ENCODE measurements at regions not wholly inside any gene's neighbourhood (a gene's known extent, or its start where the extent isn't known, plus 50 kb on each side); places are given as distances from the start of the nearest gene placed in this dataset.
"Not testable (repeated sequence)": the region's sequence is repeated elsewhere in the genome, so short reads cannot be mapped to it uniquely, and the experiment has no call there.

DNA sequence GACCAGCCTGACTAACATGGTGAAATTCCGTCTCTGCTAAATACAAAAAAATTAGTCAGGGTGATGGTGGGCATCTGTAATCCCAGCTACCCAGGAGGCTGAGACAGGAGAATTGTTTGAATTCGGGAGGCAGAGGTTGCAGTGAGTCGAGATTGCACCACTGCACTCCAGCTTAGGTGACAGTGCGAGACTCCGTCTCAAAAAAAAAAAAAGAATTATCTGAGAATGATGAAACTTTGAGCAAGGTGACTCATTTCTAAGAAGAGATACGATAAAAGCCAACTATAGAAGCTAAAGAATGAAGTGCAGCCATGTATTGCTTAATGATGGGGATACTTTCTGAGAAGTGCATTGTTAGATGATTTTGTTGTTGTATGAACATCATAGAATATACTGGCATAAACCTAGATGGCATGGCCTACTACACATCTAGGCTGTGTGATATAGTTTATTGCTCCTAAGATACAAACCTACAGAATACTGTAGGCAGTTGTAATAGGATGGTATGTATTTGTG, 64.7 kb downstream of the SNRPE start:
- DNase-seq, result peak; percentile 63

DNA sequence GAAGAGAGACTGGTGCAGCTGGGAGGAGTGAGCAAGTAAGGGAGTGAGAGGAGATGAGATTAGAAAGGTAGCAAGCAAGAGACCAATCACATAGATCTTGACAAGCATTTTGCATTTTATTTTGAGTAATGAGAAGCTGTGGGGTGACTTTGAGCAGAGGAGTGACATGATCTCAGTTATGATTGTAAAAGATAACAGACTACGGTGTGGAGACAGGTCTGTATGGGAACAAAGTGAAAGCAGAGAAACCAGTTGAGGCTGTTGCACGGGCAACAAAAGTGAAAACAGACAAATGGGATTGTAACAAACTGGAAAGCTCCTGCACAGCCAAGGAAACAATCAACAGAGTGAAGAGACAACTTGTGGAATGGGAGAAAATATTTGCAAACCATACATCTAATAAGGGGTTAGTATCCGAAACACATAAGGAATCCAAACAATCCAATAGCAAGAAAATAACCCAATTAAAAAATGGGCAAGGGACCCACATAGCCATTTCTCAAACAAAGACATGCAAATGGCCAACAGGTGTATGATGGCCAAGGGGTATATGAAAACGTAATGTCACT, 68.4 kb downstream of the SNRPE start:
- DNase-seq, result no peak

DNA sequence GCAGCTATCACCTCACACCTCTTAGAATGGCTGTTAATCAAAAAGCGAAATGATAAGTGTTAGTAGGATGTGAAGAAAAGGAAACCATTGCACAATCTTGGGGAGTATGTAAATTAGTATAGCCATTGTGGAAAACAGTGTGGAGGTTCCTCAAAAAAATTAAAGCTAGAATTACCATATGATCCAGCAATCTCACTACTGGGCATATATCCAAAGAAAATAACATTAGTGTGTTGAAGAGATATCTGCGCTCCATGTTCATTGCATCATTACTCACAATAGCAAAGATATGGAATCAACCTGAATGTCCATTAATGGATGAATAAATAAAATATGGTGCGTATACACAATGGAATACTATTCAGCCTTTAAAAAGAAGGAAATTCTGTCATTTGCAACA, 68.9 kb downstream of the SNRPE start:
- peak; percentile 42 for DNase-seq

DNA sequence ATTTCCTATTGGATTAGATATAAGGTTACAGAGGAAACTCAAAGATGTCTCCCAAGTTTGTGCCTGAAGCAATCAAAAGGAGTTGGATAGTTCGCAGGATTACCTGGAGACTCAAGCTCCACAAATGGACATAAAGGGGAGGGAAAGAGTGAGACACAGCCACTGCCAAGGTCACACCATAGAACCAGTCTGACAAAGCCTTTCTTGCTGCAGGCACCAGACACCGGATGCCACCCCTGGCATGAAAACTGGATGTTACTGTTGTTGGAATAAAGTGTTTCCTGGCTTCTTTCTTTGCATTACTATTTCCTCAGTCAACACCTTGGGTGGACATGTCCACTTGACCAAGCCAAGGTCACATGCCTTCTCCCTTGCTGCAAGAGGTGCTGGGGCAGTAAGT, 70.6 kb downstream of the SNRPE start:
- DNase-seq, result no peak

- no peak for DNase-seq
These were observed 71.2 kb downstream of the SNRPE start for GRCh38 chr1:203932556-203932955.

DNA sequence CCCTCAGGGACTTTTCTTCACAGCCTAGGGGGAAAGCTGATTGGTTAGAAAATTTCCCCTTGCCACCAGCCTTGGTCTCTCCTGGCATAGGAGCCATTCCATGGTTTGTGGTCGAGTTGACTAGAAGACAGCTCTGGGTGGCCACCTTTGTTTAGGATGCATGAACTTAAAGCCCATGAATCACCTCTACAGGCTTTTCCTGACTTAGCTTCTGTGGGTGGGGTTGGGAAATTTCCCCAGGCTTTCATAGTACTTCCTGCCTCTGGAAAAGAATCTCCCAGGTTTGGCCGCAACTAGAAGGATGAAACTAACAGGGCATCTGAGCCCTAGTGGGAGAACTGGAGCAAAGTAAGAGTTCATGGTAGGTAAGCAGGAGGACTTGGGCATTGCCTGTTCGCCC, 72.6 kb downstream of the SNRPE start:
- no peak for DNase-seq

DNA sequence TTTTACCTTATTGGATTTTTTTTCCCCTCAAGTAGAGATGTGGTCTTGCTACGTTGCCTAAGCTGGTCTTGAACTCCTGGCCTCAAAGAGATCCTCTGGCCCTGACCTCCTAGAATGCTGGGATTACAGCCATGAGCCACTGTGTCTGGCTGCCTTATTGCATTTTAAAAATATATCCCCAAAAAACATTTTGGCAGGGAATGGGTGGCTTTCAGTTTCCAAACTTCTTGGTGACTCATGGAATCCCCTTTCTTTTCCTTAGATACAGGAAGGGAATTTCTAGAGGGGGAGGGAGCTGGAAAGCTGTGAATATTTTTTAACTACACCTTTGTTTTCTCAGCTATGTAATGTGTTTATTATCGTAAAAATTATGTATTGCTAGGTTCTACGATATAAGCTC, 73.3 kb downstream of the SNRPE start:
- peak; percentile 21 for DNase-seq

DNA sequence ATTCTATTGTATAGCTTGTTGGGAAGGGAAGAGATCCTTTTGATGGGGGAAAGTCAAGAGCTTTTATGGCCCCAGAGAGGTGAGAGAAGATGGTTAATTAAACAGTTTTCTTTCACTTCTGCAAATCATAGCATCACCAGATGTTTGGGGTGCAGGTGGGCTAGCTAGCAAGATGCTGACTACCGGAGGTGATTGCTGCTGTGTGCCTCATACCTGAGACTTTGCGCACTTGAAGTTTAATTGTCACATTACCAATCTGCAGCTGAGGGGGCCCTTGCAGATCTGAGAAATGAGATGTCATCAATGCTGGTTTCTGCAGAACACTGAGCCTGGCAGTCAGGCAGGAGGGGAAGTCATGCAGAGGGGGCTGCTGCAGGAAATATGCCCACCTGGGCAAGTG, 73.9 kb downstream of the SNRPE start:
- DNase-seq, result no peak

DNA sequence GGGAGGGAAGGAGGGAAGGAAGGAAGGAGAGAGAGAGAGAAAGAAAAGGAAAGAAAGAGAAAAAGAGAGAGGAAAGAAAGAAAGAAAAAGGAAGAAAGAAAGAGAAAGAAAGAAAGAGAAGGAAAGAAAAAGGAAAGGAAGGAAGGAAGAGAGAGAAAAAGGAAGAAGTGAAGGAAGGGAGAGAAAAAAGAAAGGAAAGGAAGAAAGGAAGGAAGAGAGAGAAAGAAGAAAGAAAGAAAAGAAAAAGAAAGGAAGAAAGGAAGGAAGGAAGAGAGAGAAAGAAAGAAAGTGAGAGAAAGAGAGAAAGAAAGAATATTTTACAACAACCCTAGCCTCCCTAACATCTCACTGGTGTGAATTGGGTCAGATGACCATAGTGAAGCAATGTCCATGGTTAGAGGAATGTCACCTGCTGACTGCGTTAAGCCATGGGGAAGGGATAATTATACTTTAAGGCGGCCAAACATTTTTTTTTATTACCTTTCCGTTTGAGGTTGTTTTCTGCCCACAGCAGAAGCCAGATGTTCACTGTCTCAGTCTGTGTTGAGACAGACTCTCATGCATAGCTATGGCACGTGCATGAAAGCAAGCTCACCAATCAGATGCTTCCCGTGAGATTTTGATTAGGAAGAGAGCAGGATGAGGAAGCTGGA, 76.4 kb downstream of the SNRPE start:
- DNase-seq, result no peak

- DNase-seq, result no peak
These were observed 83.4 kb downstream of the SNRPE start for GRCh38 chr1:203944651-203945404.

DNA sequence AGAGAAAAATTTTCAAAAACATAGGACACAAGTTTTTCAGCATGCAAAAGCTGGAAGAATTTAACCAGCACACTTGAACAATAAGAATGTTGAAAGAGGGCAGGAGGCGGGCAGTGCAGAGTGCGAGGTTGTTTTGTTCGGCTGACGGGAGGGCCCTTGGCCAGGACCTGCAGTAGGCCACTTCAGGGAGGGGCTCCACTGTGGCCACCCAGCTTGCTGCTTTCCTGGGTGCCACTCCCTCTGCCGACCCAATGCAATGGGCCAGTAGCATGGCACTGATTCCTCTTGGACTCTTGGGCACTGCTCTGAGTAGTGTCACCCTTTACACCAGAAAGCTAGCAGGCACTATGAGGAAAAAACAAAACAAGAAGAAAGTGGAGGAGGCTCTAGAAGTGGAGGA, 92.9 kb downstream of the SNRPE start:
- DNase-seq, result no peak

GRCh38 chr1:203954788-203955552, 93.6 kb downstream of the SNRPE start:
- no peak for DNase-seq

DNA sequence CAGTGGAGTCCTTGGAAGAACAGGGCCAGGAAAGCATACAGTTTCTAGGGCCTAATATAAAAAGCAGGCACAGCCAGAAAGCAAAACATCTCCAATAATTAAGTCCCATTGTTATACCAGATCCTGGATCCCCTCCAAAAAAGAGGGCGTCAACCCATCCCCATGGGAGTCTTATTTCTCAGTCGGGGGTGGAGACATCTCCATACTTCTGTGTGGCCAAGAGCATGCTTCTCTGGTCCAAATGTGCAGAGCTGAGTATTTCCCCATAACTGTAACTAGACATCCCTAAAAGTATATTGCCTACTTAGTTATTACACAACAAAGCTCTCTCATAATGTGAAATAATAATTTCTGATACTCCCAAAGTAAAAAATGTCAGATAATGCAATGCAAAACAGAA, 104.2 kb upstream of the SOX13 start:
- no peak for DNase-seq

DNA sequence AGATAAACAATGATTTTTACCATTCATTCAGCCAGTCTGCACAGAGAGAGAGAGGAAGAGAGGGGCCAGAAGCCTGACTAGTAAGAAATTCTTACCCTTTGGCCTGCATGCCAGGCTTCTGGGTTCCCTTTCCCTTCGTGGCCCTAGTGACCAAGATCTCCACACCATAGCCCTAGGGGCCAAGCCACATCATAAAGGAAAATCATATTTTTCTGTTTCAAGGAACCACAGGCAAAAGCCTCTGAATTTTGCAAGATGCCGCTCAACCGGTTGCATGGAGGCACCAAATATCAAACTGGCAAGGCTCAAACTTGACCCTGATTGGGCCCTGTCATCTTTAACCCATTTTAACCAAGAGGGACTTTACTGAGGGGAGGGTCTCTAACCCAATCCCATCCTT, 103.1 kb upstream of the SOX13 start:
- DNase-seq, result no peak

GRCh38 chr1:203985044-203985443, 87.9 kb upstream of the SOX13 start:
- DNase-seq, result peak; percentile 43

GRCh38 chr1:203985676-203986075, 87.2 kb upstream of the SOX13 start:
- no peak for DNase-seq

DNA sequence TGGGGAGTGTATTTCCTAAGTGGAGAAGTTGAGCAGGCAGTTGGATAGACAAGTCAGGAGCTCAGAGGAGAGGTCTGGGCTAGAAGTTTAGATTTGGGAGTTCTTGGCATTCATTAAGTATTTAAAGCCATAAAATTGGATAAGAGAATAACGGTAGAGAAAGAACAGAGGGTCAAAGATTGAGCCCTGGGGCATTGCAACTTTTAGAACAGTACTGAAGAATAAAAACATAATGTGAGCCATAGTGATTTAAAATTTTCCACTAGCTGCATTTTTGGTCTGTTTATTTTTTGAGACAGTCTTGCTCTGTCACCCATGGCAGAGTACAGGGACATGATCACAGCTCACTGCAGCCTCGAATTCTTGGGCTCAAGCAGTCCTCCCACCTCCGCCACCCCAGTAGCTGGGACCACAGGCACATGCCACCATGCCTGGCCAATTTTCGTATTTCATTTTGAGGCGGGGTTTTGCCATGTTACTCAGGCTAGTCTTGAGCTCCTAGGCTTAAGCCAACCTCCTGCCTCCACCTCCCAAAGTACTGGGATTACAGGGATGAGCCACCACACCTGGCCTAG, 85.9 kb upstream of the SOX13 start:
- DNase-seq, result no peak

DNA sequence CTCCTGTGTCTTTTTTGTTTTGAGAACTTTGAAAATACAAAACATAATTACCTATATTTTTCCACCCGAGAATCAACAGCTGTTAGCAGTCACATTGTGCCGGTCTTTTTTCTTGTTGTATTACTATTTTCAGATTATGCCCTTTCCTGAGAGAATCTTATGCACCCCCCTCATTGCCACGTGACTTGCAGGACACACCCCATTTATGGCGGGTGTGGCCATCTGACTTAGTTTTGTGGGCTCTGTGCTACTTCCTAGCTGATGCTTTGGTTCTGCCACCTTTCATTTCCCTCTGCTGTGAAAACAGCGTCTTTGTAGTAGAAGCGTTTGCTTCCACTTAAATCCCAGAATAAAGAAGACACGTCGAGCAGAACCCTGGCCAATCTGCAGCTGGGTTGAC, 82.8 kb upstream of the SOX13 start:
- DNase-seq, result no peak

DNA sequence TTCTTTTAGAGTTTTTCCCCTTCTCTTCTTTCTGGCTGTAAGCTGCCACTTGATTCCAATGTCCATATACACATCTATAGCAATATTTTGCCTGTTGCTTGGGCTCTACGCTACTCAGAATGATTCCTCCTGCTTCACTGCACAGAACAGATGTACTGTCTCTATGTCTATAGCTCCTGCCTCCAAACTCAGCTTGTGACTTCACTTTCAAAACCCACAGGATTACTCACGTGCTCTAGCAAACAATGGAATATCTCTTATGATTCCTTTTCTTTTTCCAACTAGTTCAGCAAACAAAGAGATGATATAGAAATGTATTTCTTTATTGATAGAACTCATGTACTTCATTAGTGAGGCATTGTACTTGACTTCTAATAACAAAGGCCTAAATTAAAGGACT, 80.5 kb upstream of the SOX13 start:
- no peak for DNase-seq

GRCh38 chr1:203993256-203993655, 79.7 kb upstream of the SOX13 start:
- DNase-seq, result no peak

- no peak for DNase-seq
These were observed 77.7 kb upstream of the SOX13 start for GRCh38 chr1:203995228-203995627.

GRCh38 chr1:203996126-203996525, 76.8 kb upstream of the SOX13 start:
- no peak for DNase-seq

GRCh38 chr1:203998571-203998970, 74.3 kb upstream of the SOX13 start:
- DNase-seq, result not testable (repeated sequence)

All from fibroblast of skin of right biceps (primary cell).